HAP-1 (cell line): ENCODE measurements at regions not wholly inside any gene's neighbourhood (a gene's known extent, or its start where the extent isn't known, plus 50 kb on each side); places are given as distances from the start of the nearest gene placed in this dataset.
A peak's percentile ranks its signal among the peaks of the same experiment; 100 is the strongest.
"Not testable (repeated sequence)": the region's sequence is repeated elsewhere in the genome, so short reads cannot be mapped to it uniquely, and the experiment has no call there.

Source experiments
- DNase-seq, 2 experiments: peaks; one replicate each; pipeline ENCODE4 v3.0.0-alpha.2; 2016 to 2020; ENCODE audit warnings: low spot score in 2 of 2
- H3K27me3 ChIP-seq: fragments of 250-450 bp; sonication (Bioruptor Pico); 2 replicates; pipeline ENCODE4 v1.5.1; 2020; ENCODE audit warnings: low read depth, mild to moderate bottlenecking, moderate library complexity
- H3K36me3 ChIP-seq: fragments of 250-450 bp; sonication (Bioruptor Pico); replicated peaks from 2 replicates; pipeline ENCODE4 v1.5.1; 2020; ENCODE audit warnings: mild to moderate bottlenecking
- H3K4me1 ChIP-seq: fragments of 250-450 bp; sonication (Bioruptor Pico); 2 replicates; pipeline ENCODE4 v1.5.1; 2020; ENCODE audit warnings: mild to moderate bottlenecking
- H3K4me3 ChIP-seq: fragments of 250-450 bp; sonication (Bioruptor Pico); 2 replicates; pipeline ENCODE4 v1.5.1; 2020; ENCODE audit warnings: mild to moderate bottlenecking, moderate library complexity
- H3K9me3 ChIP-seq: fragments of 250-450 bp; sonication (Bioruptor Pico); 2 replicates; pipeline ENCODE4 v1.5.1; 2020; ENCODE audit warnings: mild to moderate bottlenecking, moderate library complexity
- in situ Hi-C: fragments of 300-500 bp; cut with MboI; formaldehyde crosslinking; loops from 3 replicates; pipeline ENCODE4 v1.14.3; 2020; ENCODE audit warnings: low sequenced_read_pairs, inconsistent platforms, mixed read lengths

DNA sequence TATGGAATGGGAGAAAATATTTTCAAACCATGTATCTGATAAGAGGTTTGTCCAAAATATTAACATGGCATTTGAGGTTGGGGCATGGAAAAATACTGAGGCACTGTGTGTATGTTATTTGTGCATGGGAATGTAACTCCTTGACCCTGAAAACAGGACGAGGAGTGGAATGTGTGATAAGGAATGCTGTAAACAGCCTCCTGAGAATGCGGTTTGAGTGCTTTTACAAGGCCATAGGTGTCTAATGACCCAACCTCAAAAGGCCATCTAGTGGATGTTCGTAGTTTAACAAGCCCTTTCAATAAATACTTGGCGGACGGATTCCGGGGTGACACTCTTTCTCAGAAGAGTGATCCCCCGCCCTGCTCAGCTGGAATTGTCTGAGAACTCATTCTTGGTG, 162.9 kb upstream of the USP9X start:
- Histone ChIP-seq H3K36me3 (no peaks in the 10 kb centered on the region), H3K9me3 (no peaks in the 10 kb centered on the region), H3K27me3 (no peaks in the 10 kb centered on the region), H3K4me3 (no peak overlapping the region), H3K4me1 (peaks cover 5% of the 10 kb centered on the region)
- peak; percentile 60 to 65 for DNase-seq
- in situ Hi-C loops: no loop called here

DNA sequence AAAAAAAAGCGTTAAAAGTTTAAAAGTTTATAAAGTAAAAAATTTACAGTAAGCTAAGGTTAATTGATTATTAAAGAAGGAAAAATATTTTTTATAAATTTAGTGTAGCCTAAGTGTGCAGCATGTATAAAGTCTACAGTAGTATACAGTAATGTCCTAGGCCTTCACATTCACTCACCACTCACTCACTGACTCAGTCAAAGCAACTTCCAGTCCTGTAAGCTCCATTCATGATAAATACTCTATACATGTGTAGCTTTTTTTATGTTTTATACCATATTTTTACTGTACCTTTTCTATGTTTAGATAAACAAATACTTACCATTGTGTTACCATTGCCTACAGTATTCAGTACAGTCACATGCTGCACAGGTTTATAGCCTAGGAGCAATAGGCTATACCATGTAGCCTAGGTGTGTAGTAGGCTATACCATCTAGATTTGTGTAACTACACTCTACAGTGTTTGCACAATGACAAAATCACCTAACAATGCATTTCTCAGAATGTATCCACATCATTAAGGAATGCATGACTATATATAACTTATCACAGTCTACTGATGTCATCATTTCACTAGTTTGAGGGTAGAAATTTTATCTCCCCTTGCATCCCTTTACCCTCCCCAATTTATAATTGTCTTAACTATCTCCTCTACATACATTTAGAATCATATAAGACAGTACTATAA, 158.4 kb upstream of the USP9X start:
- DNase-seq, H3K27me3 ChIP-seq, H3K36me3 ChIP-seq, H3K4me3 ChIP-seq, H3K4me1 ChIP-seq, in situ Hi-C loops, H3K9me3 ChIP-seq: not testable (repeated sequence)

DNA sequence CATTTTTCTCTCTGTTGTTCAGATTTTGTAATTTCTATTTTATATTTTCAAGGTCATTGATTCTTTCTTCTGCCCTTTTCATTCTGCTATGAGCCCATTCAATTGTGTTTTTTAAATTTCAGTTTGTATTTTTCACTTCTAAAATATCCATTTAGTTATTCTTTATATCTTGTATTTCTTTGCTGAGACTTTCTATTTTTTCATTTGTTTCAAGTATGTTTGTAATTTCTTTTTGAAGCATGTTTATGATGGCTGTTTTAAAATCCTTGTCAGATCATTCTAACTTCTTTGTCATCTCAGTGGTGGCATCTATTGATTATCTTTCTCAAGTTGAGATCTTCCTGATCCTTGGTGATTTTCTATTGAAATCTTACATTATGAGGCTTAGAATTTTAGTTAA, 157.2 kb upstream of the USP9X start:
- no peaks in the 10 kb centered on the region for H3K36me3 ChIP-seq
- in situ Hi-C loops: no loop called here

DNA sequence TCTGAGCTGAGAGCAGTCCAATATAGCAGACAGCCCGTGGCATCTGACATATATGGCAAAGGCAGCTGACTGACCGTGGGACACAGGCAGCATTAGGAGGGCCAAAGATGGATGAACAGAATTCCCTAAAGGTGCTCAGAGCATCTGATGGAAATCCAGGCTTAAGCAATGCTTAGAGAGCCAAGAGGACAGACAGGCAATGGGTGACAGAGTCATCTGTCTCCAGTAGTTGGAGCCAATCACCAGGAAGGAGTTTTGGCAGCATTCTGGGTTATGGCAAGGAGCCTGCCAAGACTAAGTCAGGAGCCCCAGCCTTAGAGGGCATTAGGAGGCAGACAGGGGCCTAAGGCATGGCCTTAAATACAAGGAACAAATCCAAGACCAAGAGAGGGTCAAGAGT, 153.3 kb upstream of the USP9X start:
- in situ Hi-C loops: no loop called here
- H3K4me3 ChIP-seq: no peak overlapping the region
- peaks cover 17% of the 10 kb centered on the region for H3K4me1 ChIP-seq
- peaks cover 7% of the 10 kb centered on the region for H3K9me3 ChIP-seq
- DNase-seq: no peak
- H3K27me3 ChIP-seq: no peaks in the 10 kb centered on the region
- H3K36me3 ChIP-seq: no peaks in the 10 kb centered on the region

More for the DNA sequence above, 157.2 kb upstream of the USP9X start:
- H3K9me3 ChIP-seq: peaks cover 7% of the 10 kb centered on the region
- H3K27me3 ChIP-seq: no peaks in the 10 kb centered on the region
- H3K4me1 ChIP-seq: peaks cover 6% of the 10 kb centered on the region
- H3K4me3 ChIP-seq: no peak overlapping the region
- DNase-seq: no peak

DNA sequence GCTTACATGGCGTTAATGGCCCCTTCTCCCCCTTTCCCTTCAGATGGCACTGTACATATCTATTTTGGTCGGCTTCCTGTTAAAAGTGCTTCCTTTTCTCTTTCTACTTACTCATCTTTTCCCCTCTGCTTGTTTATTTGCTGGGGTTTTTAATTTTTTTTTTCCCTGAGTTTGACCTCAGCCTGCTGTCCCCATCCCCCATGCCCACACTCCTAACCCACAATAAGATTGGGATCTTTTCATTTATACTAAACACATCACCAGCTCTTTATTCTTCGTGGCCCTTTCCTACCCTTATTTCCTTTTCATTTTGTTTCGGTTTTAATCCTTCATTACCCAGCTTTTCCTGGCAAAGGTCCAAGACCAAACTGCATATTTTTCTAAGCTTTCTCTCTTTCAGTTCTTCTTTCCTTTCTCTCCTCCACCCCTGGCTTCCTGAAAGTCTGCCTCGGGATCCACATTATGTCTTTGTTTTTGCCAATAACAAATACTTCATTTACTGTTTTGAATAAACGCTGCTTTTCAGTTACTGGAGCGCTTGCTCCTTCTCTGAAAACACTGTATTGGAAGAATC, 152.0 kb upstream of the USP9X start:
- Histone ChIP-seq H3K9me3 (peaks cover 6% of the 10 kb centered on the region), H3K27me3 (no peaks in the 10 kb centered on the region), H3K4me1 (peaks cover 17% of the 10 kb centered on the region), H3K4me3 (no peak overlapping the region), H3K36me3 (no peaks in the 10 kb centered on the region)
- in situ Hi-C loops: no loop called here
- DNase-seq: peak; percentile 59 to 71

DNA sequence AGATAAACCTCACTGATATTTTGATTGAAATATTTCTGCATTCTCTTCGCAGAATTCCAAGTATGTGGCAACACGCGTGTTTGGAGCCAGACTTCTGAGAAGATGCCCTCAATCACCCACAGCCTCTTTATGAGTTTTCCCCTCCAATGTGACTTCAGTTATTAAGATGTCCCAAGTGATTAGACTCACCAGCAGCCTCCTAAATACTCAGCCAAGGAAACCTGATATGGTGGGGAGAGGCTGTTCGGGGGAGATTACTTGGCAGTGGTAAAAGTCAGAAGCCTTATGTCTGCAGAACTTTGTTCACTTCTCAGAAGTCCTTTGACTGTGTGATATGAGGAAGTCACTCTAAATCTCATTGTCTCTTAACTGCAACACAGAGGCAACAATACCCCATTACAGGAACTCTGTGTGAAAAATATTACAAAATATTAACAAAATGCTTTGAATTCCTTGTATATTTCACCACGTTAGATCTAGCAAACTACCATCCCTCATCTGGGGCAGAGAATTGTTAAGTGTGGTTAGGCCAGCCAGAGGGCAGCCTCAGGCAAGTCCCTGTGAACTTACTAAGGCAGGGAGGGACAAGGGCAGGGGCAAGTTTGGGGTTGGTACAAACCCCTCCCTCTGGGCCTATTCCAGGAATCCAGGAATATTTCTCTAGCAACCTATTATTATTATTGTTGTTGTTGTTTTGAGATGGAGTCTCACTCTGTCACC, 151.4 kb upstream of the USP9X start:
- Histone ChIP-seq H3K4me3 (no peak overlapping the region), H3K27me3 (no peaks in the 10 kb centered on the region), H3K4me1 (peaks cover 17% of the 10 kb centered on the region), H3K9me3 (peaks cover 4% of the 10 kb centered on the region; the same call in 1 of the 2 replicates), H3K36me3 (no peaks in the 10 kb centered on the region)
- in situ Hi-C loops: no loop called here
- DNase-seq: peak; percentile 60 to 75

DNA sequence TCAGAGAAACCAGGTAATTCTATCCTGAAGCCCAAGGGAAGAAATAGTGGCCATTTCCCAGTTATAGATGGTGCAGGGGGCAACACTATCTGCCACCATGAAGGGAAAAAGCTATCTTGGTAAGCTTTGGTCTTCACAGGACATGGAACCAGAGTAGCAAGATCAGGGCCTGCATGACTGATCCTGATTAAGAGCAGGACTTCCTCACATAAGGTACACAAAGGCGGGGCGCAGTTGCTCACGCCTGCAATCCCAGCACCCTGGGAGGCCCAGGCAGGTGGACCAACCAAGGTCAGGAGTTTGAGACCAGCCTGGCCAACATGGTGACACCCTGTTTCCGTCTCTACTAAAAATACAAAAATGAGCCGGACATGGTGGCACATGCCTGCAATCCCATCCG, 148.4 kb upstream of the USP9X start:
- Histone ChIP-seq H3K36me3 (no peaks in the 10 kb centered on the region), H3K4me1 (peaks cover 17% of the 10 kb centered on the region), H3K9me3 (no peaks in the 10 kb centered on the region), H3K4me3 (no peak overlapping the region), H3K27me3 (no peaks in the 10 kb centered on the region)
- no peak for DNase-seq
- in situ Hi-C loops: no loop called here

DNA sequence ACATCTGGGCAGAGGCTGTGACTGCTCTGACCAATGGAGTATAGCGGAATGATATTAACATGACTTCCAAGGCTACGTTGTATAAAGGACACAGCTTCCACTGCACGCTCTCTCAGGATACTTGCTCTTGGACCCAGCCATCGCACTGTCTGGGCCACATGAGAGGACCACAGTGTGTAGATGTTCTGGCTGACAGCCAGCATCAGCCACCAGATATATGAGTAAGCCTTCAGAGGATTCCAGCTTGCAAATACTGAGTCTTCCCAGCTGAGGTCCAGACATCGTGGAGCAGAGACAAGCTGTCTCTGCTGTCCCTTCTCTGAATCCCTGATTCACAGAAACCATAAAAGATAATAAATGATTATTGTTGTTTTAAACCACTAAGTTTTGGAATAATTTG, 146.8 kb upstream of the USP9X start:
- H3K27me3 ChIP-seq: no peaks in the 10 kb centered on the region
- peaks cover 9% of the 10 kb centered on the region for H3K4me1 ChIP-seq
- H3K9me3 ChIP-seq: no peaks in the 10 kb centered on the region
- H3K36me3 ChIP-seq: no peaks in the 10 kb centered on the region
- no peak overlapping the region for H3K4me3 ChIP-seq
- in situ Hi-C loops: no loop called here
- no peak for DNase-seq

DNA sequence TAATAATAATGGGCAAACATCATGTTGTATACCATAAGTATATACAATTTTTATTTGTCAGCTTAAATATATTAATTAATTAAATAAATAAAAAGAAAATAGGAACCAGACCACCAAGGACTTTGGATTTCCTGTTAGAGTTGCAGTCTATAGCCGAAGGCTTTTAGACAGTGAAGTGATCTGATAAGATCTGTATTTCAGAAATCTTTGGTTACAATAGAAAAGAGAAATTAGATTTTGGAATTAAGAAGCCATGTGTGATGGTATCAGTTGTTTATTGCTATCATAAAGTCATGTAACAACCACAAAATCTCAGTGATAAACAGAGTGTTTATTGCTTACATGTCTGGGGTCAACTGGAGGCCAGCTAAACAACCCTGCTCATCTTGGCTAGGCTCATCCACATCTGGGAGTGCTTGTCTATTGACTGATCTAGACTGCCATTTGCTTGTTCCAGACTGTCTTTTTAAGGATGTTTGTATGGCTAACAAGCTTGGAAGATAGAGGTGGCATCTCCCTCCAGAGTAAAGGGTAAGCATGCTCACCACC, 142.1 kb upstream of the USP9X start:
- no peak for DNase-seq
- in situ Hi-C loops: no loop called here
- Histone ChIP-seq H3K27me3 (no peaks in the 10 kb centered on the region), H3K9me3 (no peaks in the 10 kb centered on the region), H3K4me1 (no peaks in the 10 kb centered on the region), H3K36me3 (no peaks in the 10 kb centered on the region), H3K4me3 (no peak overlapping the region)

DNA sequence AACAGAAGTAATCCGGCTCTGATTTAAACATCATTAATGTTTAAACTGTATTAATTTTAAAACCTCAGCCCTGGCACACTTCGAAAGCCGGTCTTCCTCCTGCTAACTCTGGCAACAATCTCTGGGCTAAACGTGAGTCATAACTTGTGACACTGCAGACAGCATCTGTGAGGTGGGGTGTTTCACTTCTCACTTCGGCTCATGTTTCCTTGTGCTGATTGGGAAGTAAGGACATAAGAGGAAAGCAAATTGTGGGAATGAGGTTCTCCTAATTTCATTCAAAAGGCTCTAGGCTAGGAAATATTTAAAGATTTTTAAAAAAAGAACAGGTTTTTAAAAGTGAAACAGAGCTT, 139.9 kb upstream of the USP9X start:
- no peaks in the 10 kb centered on the region for H3K27me3 ChIP-seq
- peaks cover 10% of the 10 kb centered on the region for H3K4me1 ChIP-seq
- no peak overlapping the region for H3K4me3 ChIP-seq
- no peaks in the 10 kb centered on the region for H3K36me3 ChIP-seq
- peak in 1 of 2 experiments; percentile 29 for DNase-seq
- in situ Hi-C loops: no loop called here
- H3K9me3 ChIP-seq: no peaks in the 10 kb centered on the region

DNA sequence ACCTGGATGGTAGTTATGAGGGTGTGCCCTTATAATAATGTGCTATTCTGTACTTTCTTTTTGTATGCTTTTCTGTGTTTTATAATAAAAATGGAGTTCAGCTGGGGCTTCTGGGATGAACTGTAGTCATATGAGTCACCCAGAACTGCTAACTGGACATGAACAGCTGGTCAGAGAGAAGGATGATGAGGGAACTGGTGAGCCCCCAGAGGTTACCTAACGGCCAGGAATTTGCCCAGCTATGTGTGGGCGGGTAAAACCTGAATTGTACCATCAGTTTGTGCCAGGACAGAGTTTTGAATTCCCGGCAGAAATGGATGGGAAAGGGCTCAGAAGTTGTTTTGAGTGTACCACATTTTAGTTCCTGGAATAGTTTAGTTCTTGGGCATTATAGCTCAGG, 138.0 kb upstream of the USP9X start:
- no peaks in the 10 kb centered on the region for H3K27me3 ChIP-seq
- peaks cover 24% of the 10 kb centered on the region for H3K4me1 ChIP-seq
- in situ Hi-C loops: no loop called here
- no peak overlapping the region for H3K4me3 ChIP-seq
- DNase-seq: no peak
- H3K36me3 ChIP-seq: no peaks in the 10 kb centered on the region
- H3K9me3 ChIP-seq: no peaks in the 10 kb centered on the region

DNA sequence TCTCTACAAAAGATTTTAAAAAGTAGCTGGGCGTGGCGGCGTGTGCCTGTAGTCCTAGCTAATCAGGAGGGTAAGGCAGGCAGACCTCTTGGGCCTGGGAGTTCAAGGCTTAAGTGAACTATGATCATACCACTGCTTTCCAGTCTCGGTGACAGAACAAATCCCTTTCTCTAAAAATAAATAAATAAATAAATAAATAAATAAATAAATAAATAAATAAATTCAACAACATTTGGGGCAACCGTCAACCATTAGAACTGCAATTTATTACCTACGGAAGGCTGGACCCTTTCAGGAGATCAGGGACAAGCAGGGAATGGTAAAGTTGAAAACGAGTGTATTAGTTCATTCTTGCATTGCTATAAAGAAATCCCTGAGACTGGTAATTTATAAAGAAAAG, 136.2 kb upstream of the USP9X start:
- Histone ChIP-seq H3K27me3 (no peaks in the 10 kb centered on the region), H3K36me3 (no peaks in the 10 kb centered on the region), H3K4me3 (no peak overlapping the region), H3K9me3 (no peaks in the 10 kb centered on the region), H3K4me1 (peaks cover 24% of the 10 kb centered on the region)
- DNase-seq: no peak
- in situ Hi-C loops: no loop called here

DNA sequence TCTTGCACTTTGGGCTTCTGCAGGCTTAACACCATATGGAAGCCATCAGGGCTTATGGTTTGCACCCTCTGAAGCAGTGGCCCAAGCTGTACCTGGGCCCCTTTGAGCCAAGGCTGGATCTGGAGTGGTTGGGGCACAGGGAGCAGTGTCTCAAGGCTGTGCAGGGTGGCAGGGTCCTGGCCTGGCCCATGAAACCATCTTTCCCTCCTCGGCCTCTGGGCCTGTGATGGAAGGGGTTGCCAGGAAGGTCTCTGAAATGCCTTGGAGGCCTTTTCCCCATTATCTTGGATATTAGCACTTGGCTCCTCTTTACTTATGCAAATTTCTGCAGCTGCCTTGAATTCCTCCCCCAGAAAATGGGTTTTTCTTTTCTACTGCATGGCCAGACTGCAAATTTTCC, 134.7 kb upstream of the USP9X start:
- DNase-seq: peak; percentile 59 to 66
- in situ Hi-C loops: no loop called here
- H3K9me3 ChIP-seq: no peaks in the 10 kb centered on the region
- H3K4me3 ChIP-seq: no peak overlapping the region
- H3K27me3 ChIP-seq: no peaks in the 10 kb centered on the region
- peaks cover 24% of the 10 kb centered on the region for H3K4me1 ChIP-seq
- H3K36me3 ChIP-seq: no peaks in the 10 kb centered on the region

DNA sequence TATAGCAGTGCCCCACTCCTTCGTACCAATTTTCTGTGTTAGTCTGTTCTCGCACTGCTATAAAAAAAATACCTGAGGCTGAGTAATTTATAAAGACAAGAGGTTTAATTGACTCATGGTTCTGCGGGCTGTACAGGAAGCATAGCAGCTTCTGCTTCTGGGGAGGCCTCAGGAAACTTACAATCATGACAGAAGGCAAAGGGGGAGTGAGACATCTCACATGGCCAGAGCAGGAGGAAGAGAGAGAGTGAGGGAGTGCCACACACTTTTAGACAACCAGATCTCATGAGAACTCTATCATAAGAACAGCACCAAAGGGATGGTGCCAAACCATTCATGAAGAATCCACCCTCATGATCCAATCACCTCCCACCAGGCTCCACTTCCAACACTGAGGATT, 133.8 kb upstream of the USP9X start:
- H3K36me3 ChIP-seq, in situ Hi-C loops: not testable (repeated sequence)

More for the DNA sequence above, 133.8 kb upstream of the USP9X start:
- not testable (repeated sequence) for H3K9me3 ChIP-seq, DNase-seq, H3K4me3 ChIP-seq, H3K27me3 ChIP-seq
- peaks cover 24% of the 10 kb centered on the region for H3K4me1 ChIP-seq
